CD8-positive, alpha-beta memory T cell (primary cell): ENCODE measurements at regions not wholly inside any gene's neighbourhood (a gene's known extent, or its start where the extent isn't known, plus 50 kb on each side); places are given as distances from the start of the nearest gene placed in this dataset.
"Not testable (repeated sequence)": the region's sequence is repeated elsewhere in the genome, so short reads cannot be mapped to it uniquely, and the experiment has no call there.

Source experiments
- CTCF ChIA-PET: fragments of 350-600 bp; sonication (Branson Sonifier 250); formaldehyde crosslinking; loops from one replicate; lab custom pipeline; 2021; ENCODE audit warnings: antibody characterized with exemption; lab: Charles Lee
- POLR2A ChIA-PET: fragments of 350-600 bp; sonication (Branson Sonifier 250); formaldehyde crosslinking; loops from one replicate; lab custom pipeline; 2021; ENCODE audit warnings: antibody characterized with exemption; lab: Charles Lee
- DNase-seq, 5 donors: peaks; one replicate each; pipeline versions ENCODE4 v3.0.0 to v3.0.0-alpha.2; 2020 to 2022; ENCODE audit warnings: mixed read lengths in 1 of 5
- H3K27ac ChIP-seq: one replicate; pipeline ENCODE4 v1.7.0; 2013; ENCODE audit warnings: low read depth, mild to moderate bottlenecking, low read length, moderate library complexity
- H3K27me3 ChIP-seq: 2 replicates; pipeline ENCODE4 v1.7.0; 2013; ENCODE audit warnings: low read length, mild to moderate bottlenecking; ENCODE audit not compliant: insufficient read depth, poor library complexity, severe bottlenecking
- H3K36me3 ChIP-seq: 2 replicates; pipeline ENCODE4 v1.7.0; 2013; ENCODE audit warnings: mild to moderate bottlenecking, low read length, moderate library complexity; ENCODE audit not compliant: insufficient read depth
- H3K4me1 ChIP-seq: 2 replicates; pipeline ENCODE4 v1.7.0; 2013; ENCODE audit warnings: mild to moderate bottlenecking, low read length, moderate library complexity; ENCODE audit not compliant: insufficient read depth
- H3K4me3 ChIP-seq: 2 replicates; pipeline ENCODE4 v1.7.0; 2013; ENCODE audit warnings: mild to moderate bottlenecking, low read length
- H3K9me3 ChIP-seq: 2 replicates; pipeline ENCODE4 v1.7.0; 2013; ENCODE audit warnings: mild to moderate bottlenecking, low read length
- H3K27ac Mint-ChIP-seq, 8 donors: one replicate each; pipeline ENCODE4 v1.8.0; 2020 to 2021; ENCODE audit warnings: mixed read lengths in 8 of 8, mild to moderate bottlenecking in 6 of 8, inconsistent platforms in 3 of 8, moderate library complexity in 3 of 8
- H3K27me3 Mint-ChIP-seq, 2 donors: one replicate each; pipeline ENCODE4 v1.8.0; 2020 to 2021; ENCODE audit warnings: mixed read lengths in 2 of 2, mild to moderate bottlenecking in 1 of 2, moderate library complexity in 1 of 2
- H3K36me3 Mint-ChIP-seq, 3 donors: one replicate each; pipeline ENCODE4 v1.8.0; 2020 to 2021; ENCODE audit warnings: mixed read lengths in 3 of 3, inconsistent platforms in 1 of 3, mild to moderate bottlenecking in 1 of 3
- H3K4me1 Mint-ChIP-seq, 3 donors: one replicate each; pipeline ENCODE4 v1.8.0; 2020 to 2021; ENCODE audit warnings: mixed read lengths in 3 of 3, inconsistent platforms in 1 of 3, mild to moderate bottlenecking in 1 of 3
- H3K4me3 Mint-ChIP-seq, 7 donors: one replicate each; pipeline ENCODE4 v1.8.0; 2020 to 2021; ENCODE audit warnings: mixed read lengths in 7 of 7, mild to moderate bottlenecking in 6 of 7, moderate library complexity in 4 of 7, inconsistent platforms in 2 of 7
- H3K9me3 Mint-ChIP-seq, 5 donors: one replicate each; pipeline ENCODE4 v1.8.0; 2020 to 2022; ENCODE audit warnings: mixed read lengths in 5 of 5, mild to moderate bottlenecking in 3 of 5, moderate library complexity in 2 of 5, inconsistent platforms in 1 of 5

DNA sequence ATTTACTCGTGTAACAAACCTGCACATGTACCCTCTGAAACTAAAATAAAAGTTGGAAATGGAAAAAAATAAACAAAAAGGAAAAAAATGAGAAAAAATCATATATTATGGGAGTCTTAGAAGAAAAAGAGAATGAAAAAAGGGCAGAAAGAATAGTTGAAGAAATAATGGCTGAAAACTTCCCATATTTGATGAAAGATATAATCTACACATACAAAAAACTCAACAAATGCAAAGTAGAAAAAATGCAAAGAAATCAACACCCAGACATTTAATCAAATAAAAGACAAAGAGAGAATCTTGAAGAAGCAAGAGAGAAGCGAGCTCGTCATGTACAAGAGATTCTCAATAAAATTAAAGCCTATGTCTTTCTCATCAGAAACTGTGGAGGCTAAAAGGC lies 73.8 kb downstream of the SLC25A46 start:
- Histone ChIP-seq H3K9me3 (no peaks in the 10 kb centered on the region), H3K27me3 (no peaks in the 10 kb centered on the region), H3K27ac (no peak overlapping the region), H3K4me1 (no peaks in the 10 kb centered on the region), H3K36me3 (no peaks in the 10 kb centered on the region), H3K4me3 (no peak overlapping the region)
- Mint-ChIP-seq H3K4me1 (no peaks in the 10 kb centered on the region), H3K9me3 (peaks cover 0 to 6% (median 5%) of the 10 kb centered on the region in 5 donors), H3K27me3 (peaks cover 11 to 12% of the 10 kb centered on the region in 2 donors), H3K36me3 (no peaks in the 10 kb centered on the region), H3K4me3 (no peak overlapping the region), H3K27ac (no peak overlapping the region)
- POLR2A ChIA-PET = no interaction called here
- CTCF ChIA-PET = no interaction called here
- no peak for DNase-seq

DNA sequence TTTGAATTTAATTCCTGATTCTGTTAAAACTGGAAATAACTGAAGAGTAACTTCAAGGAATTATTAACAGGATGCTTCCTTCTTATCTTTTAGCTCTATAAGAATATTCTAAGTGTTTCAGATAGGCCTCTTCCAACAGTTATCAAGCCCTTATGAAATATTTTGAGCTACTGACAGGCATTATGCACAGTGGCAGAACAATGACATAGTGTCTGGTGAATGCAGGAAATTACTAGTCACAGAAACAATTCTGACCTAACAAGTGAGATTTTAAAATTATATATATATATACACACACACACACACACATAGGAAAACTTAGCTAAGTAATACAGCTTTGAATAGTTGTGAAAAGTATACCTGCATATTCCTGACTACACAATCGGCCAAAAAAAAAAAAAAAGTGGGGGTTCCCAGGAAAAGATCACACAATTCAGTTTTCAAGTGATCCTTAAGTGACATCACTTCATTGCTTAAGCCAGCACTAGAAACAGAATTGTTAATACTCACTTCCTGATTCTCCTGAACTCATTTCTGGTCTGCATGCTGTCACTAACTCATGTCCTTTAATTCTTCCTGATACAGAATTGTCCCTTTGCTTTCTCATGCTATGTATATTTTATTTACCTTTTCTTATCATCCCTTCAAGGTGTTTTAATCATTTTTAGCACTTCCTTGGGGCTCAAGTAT lies 77.3 kb downstream of the SLC25A46 start:
- ChIA-PET CTCF (no interaction called here), POLR2A (no interaction called here)
- Mint-ChIP-seq H3K36me3 (no peaks in the 10 kb centered on the region), H3K4me1 (no peaks in the 10 kb centered on the region), H3K27ac (no peak overlapping the region), H3K27me3 (peaks cover 7 to 9% of the 10 kb centered on the region in 2 donors), H3K4me3 (no peak overlapping the region), H3K9me3 (peaks cover 0 to 6% (median 5%) of the 10 kb centered on the region in 5 donors)
- Histone ChIP-seq H3K27ac (no peak overlapping the region), H3K4me1 (no peaks in the 10 kb centered on the region), H3K9me3 (no peaks in the 10 kb centered on the region), H3K27me3 (no peaks in the 10 kb centered on the region), H3K4me3 (no peak overlapping the region), H3K36me3 (no peaks in the 10 kb centered on the region)
- no peak for DNase-seq

DNA sequence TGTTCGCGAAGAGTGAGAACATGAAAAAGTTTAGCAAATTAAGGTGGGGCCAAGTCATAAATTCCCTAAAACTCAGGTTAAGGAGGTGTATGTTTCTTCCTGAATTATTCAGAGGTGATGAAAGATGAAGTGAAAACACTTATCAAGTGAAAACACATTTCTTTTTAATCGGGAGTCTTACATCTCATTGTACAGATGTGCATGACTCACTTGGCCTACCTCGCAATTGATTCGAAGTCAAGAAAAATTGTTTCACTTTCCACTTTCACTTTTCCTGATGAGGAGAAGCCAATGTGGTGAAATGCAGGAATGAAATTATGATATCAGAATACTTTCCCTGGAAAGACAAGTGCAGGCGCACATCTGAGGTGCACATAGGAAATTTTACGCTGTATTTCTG lies 78.7 kb downstream of the SLC25A46 start:
- Mint-ChIP-seq H3K9me3 (peaks cover 0 to 3% (median 2%) of the 10 kb centered on the region in 5 donors), H3K27me3 (peaks cover 5% of the 10 kb centered on the region in 2 donors), H3K36me3 (no peaks in the 10 kb centered on the region), H3K4me1 (no peaks in the 10 kb centered on the region), H3K27ac (no peak overlapping the region), H3K4me3 (no peak overlapping the region)
- Histone ChIP-seq H3K27me3 (no peaks in the 10 kb centered on the region), H3K27ac (no peak overlapping the region), H3K9me3 (no peaks in the 10 kb centered on the region), H3K36me3 (no peaks in the 10 kb centered on the region), H3K4me1 (no peaks in the 10 kb centered on the region), H3K4me3 (no peak overlapping the region)
- DNase-seq = no peak
- POLR2A ChIA-PET = no interaction called here
- CTCF ChIA-PET = no interaction called here

DNA sequence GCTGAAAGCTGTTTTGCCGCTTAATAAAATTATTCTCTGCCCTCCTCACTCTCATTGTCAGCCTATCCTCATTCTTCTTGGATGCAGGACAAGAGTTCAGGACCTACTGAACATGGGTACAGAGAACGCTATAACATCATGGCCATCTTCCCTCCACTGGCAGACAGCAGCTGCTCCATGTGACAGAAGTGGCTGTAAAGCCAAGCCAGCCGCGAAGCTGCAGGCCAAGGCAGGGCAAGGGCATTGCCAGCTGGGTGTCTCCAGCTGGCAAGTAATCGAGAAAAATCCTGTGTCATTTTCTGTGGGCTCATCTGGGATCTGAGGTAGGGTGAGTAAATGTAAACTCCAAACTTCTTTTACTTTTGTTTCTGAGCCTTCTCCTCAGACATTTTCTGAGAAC lies 84.8 kb downstream of the SLC25A46 start:
- DNase-seq = no peak
- Histone ChIP-seq H3K9me3 (peaks cover 7% of the 10 kb centered on the region), H3K27ac (no peak overlapping the region), H3K4me1 (no peaks in the 10 kb centered on the region), H3K36me3 (no peaks in the 10 kb centered on the region), H3K27me3 (no peaks in the 10 kb centered on the region), H3K4me3 (no peak overlapping the region)
- no peaks in the 10 kb centered on the region for H3K36me3 Mint-ChIP-seq
- H3K27me3 Mint-ChIP-seq = peaks cover 2 to 5% of the 10 kb centered on the region in 2 donors
- no peak overlapping the region for H3K27ac Mint-ChIP-seq
- POLR2A ChIA-PET = no interaction called here
- CTCF ChIA-PET = no interaction called here
- H3K4me3 Mint-ChIP-seq = no peak overlapping the region
- H3K4me1 Mint-ChIP-seq = no peaks in the 10 kb centered on the region
- H3K9me3 Mint-ChIP-seq = peaks cover 18 to 35% (median 31%) of the 10 kb centered on the region in 5 donors

DNA sequence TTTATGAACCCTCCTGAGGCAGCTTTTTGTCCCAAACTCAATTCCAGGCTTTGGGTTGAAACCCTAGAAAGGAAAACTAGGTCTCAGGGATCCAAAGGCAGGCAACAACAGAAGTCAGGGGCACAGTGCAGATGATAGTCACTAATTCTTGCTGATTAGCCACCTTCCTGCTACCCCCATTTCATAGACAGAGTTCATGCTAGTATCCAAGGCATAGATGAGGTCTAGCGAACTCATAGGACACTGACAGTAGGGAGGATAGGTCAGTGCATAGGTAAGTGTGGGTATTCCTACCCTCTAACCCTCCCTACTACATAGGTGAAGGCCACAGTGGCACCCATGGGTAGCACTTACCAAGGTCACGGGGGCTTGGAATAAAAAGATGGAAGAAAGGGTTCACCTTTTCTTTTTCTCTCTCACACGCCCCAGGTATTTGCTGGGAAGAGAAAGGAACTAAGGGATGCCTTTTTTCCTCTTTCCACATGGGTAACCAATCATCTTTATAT lies 86.2 kb downstream of the SLC25A46 start:
- Histone ChIP-seq H3K27me3 (no peaks in the 10 kb centered on the region), H3K9me3 (peaks cover 7% of the 10 kb centered on the region), H3K27ac (no peak overlapping the region), H3K36me3 (no peaks in the 10 kb centered on the region), H3K4me1 (no peaks in the 10 kb centered on the region), H3K4me3 (no peak overlapping the region)
- no peak for DNase-seq
- Mint-ChIP-seq H3K4me1 (no peaks in the 10 kb centered on the region), H3K36me3 (no peaks in the 10 kb centered on the region), H3K27me3 (peaks cover 2 to 5% of the 10 kb centered on the region in 2 donors), H3K9me3 (peaks cover 20 to 42% (median 35%) of the 10 kb centered on the region in 5 donors), H3K27ac (no peak overlapping the region), H3K4me3 (no peak overlapping the region)
- POLR2A ChIA-PET = no interaction called here
- CTCF ChIA-PET = no interaction called here

DNA sequence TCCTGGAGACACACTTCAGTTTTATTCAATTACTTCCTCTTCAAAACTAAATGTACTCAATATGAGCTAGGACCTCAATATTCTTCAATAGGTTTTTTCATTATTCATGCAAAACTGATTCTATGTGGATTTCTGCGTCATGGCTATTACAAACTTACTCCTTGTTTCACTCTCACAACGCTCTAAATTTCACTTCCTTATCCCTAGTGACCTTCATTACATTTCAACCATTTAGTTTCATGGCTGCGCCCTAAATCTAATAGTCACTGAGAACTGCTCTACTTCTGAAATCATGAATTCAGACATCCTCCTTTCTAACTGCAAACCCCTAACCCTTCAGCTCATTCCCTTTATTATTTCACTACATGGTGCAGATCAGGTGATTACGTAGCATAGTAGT lies 93.9 kb downstream of the SLC25A46 start:
- peaks cover 5 to 25% (median 7%) of the 10 kb centered on the region in 5 donors for H3K9me3 Mint-ChIP-seq
- no peak overlapping the region for H3K4me3 ChIP-seq
- POLR2A ChIA-PET = no interaction called here
- CTCF ChIA-PET = interaction anchor here (1.0 kb wide), 1 partner anchor 14 kb away, joined by 3 read pairs; no protein-coding TSS in a partner anchor
- H3K4me1 Mint-ChIP-seq = no peaks in the 10 kb centered on the region
- H3K27ac Mint-ChIP-seq = no peak overlapping the region
- no peak for DNase-seq
- no peaks in the 10 kb centered on the region for H3K27me3 Mint-ChIP-seq
- H3K36me3 ChIP-seq = no peaks in the 10 kb centered on the region
- H3K9me3 ChIP-seq = no peaks in the 10 kb centered on the region
- H3K27me3 ChIP-seq = no peaks in the 10 kb centered on the region
- H3K4me1 ChIP-seq = no peaks in the 10 kb centered on the region
- no peak overlapping the region for H3K4me3 Mint-ChIP-seq
- H3K36me3 Mint-ChIP-seq = no peaks in the 10 kb centered on the region
- H3K27ac ChIP-seq = no peak overlapping the region

DNA sequence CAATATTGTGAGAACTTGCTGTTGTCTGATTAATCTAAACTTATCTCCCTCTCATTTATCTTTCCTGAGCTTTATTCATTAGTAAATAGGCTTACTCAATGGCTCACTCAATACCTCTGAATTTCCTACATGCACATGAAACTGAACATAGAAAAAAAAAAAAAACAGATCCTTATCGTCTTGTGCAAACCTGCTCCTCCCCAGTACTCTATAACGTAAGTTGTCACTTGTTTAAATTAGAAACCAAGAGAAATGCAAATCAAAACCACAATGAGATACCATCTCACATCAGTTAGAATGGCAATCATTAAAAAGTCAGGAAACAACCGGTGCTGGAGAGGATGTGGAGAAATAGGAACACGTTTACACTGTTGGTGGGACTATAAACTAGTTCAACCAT lies 96.1 kb downstream of the SLC25A46 start:
- DNase-seq, H3K4me3 Mint-ChIP-seq, CTCF ChIA-PET, H3K36me3 Mint-ChIP-seq, H3K27me3 ChIP-seq, H3K9me3 Mint-ChIP-seq, H3K36me3 ChIP-seq, H3K4me1 ChIP-seq, POLR2A ChIA-PET, H3K27ac Mint-ChIP-seq, H3K4me3 ChIP-seq, H3K9me3 ChIP-seq, H3K27me3 Mint-ChIP-seq, H3K27ac ChIP-seq, H3K4me1 Mint-ChIP-seq: not testable (repeated sequence)

DNA sequence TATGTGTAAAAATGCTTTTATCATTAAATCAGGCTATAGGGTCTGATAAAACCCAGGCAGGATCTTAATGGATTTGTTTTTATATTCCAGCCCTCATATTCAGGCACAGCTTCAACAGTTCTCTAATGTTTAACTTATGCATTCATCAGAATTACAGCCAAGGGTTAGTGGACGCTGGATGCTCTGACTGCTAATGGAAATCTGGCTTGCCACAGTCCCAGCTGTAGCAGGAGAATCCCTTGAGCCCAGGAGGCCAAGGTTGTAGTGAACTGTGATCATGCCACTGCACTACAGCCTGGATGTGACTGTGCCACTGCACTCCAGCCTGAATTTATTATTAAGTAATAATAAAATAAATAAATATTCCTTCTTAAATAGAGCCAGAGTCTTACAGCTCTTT lies 98.0 kb downstream of the SLC25A46 start:
- Mint-ChIP-seq H3K4me1 (no peaks in the 10 kb centered on the region), H3K4me3 (no peak overlapping the region), H3K36me3 (no peaks in the 10 kb centered on the region), H3K9me3 (peaks cover 0 to 8% (median 2%) of the 10 kb centered on the region in 5 donors), H3K27me3 (peaks cover 0 to 3% of the 10 kb centered on the region in 2 donors), H3K27ac (no peak overlapping the region)
- no peaks in the 10 kb centered on the region for H3K4me1 ChIP-seq
- DNase-seq = no peak
- CTCF ChIA-PET = no interaction called here
- H3K4me3 ChIP-seq = no peak overlapping the region
- no peaks in the 10 kb centered on the region for H3K27me3 ChIP-seq
- H3K27ac ChIP-seq = no peak overlapping the region
- no peaks in the 10 kb centered on the region for H3K36me3 ChIP-seq
- no peaks in the 10 kb centered on the region for H3K9me3 ChIP-seq
- POLR2A ChIA-PET = no interaction called here
